GM23338 (cell line): ENCODE measurements at regions not wholly inside any gene's neighbourhood (a gene's known extent, or its start where the extent isn't known, plus 50 kb on each side); places are given as distances from the start of the nearest gene placed in this dataset.

Experiments used
- CREB1 ChIP-seq: fragments of 250-450 bp; sonication (Bioruptor Pico); IDR thresholded peaks from 2 replicates; pipeline ENCODE4 v1.5.0; 2020; ENCODE audit warnings: low read depth, mild to moderate bottlenecking, moderate library complexity
- CTCF ChIP-seq, 2 experiments: fragments of 200-600 bp in 1 of 2; sonication (generic) in 1 of 2; conservative IDR thresholded peaks; 2 replicates each; pipeline versions ENCODE4 v1.5.1 to v1.6.1; 2016 to 2017; ENCODE audit warnings: antibody characterized with exemption in 2 of 2, low read depth in 2 of 2, mild to moderate bottlenecking in 2 of 2, moderate library complexity in 1 of 2
- EZH2 ChIP-seq: fragments of 200-600 bp; sonication (generic); IDR thresholded peaks from one replicate; pipeline ENCODE4 v1.8.0; 2017; ENCODE audit warnings: antibody characterized with exemption, mild to moderate bottlenecking, low read depth; ENCODE audit not compliant: unreplicated experiment
- EZH2phosphoT487 ChIP-seq: fragments of 200-600 bp; sonication (generic); IDR thresholded peaks from one replicate; pipeline ENCODE4 v1.8.1; 2018; ENCODE audit warnings: antibody characterized with exemption; ENCODE audit not compliant: unreplicated experiment
- JUNB ChIP-seq: IDR thresholded peaks from one replicate; pipeline ENCODE4 v1.6.1; 2016; ENCODE audit warnings: antibody characterized with exemption; ENCODE audit not compliant: unreplicated experiment
- POLR2AphosphoS5 ChIP-seq: IDR thresholded peaks from 2 replicates; pipeline ENCODE4 v1.6.1; 2016; ENCODE audit warnings: antibody characterized with exemption, low read depth
- REST ChIP-seq: IDR thresholded peaks from one replicate; pipeline ENCODE4 v1.6.1; 2018; ENCODE audit warnings: antibody characterized with exemption; ENCODE audit not compliant: unreplicated experiment
- STAT1 ChIP-seq: IDR thresholded peaks from one replicate; pipeline ENCODE4 v1.6.1; 2016; ENCODE audit warnings: antibody characterized with exemption; ENCODE audit not compliant: unreplicated experiment
- ZNF114 ChIP-seq: fragments of 250-450 bp; sonication (Bioruptor Pico); IDR thresholded peaks from 2 replicates; pipeline ENCODE4 v1.5.0; 2020; ENCODE audit warnings: mild to moderate bottlenecking, moderate library complexity
- ZNF331 ChIP-seq: fragments of 250-450 bp; sonication (Bioruptor Pico); IDR thresholded peaks from 2 replicates; pipeline ENCODE4 v1.5.0; 2020; ENCODE audit warnings: low read depth, mild to moderate bottlenecking, moderate library complexity

GRCh38 chr12:124415064-124415463, 120.2 kb downstream of the RFLNA start:
- TF ChIP-seq CTCF (conservative IDR thresholded peaks at IDR 0.05; ENCODE audit: low read depth in 2 of 2): no peak
- no peak for TF ChIP-seq POLR2AphosphoS5
- TF ChIP-seq REST: no peak
- TF ChIP-seq ZNF331: no peak
- TF ChIP-seq EZH2phosphoT487: no peak
- no peak for TF ChIP-seq JUNB
- no peak for TF ChIP-seq EZH2
- TF ChIP-seq ZNF114 (CRISPR knock-in tag): no peak
- no peak for TF ChIP-seq CREB1 (CRISPR knock-in tag)
- no peak for TF ChIP-seq STAT1
